Pancreas (tissue), 10 donors: ENCODE measurements at regions not wholly inside any gene's neighbourhood (a gene's known extent, or its start where the extent isn't known, plus 50 kb on each side); places are given as distances from the start of the nearest gene placed in this dataset.

Experiments
- ATAC-seq, 4 donors: fragments of 200-7000 bp; cut with Tn5 transposase; one replicate each; pipeline versions ENCODE4 v1.8.0 to v1.9.1; 2020; ENCODE audit warnings: mild to moderate bottlenecking in 4 of 4, moderate library complexity in 4 of 4
- DNase-seq, 6 donors: peaks; one replicate each; pipeline ENCODE4 v3.0.0-alpha.2; 2020
- FAIRE-seq: peaks from 2 replicates; lab custom pipeline; 2012; peaks lifted over from hg19 to GRCh38; lab: Jason Lieb, UNC
- H3K27ac ChIP-seq, 4 donors: fragments of 200-600 bp; sonication (generic); 1 replicate in 3 of 4; 2 replicates in 1 of 4; pipeline versions ENCODE4 v1.5.0 to v1.8.0; 2020
- H3K27me3 ChIP-seq, 4 donors: fragments of 200-600 bp; one replicate each; pipeline ENCODE4 v1.8.0; 2021
- H3K36me3 ChIP-seq, 3 donors: fragments of 200-600 bp; sonication (generic) in 1 of 3; one replicate each; pipeline versions ENCODE4 v1.5.0 to v1.8.0; 2020 to 2021
- H3K4me1 ChIP-seq, 3 donors: fragments of 200-600 bp; one replicate each; pipeline ENCODE4 v1.8.0; 2021
- H3K4me3 ChIP-seq, 4 donors: fragments of 200-600 bp; sonication (generic) in 2 of 4; one replicate each; pipeline versions ENCODE4 v1.5.0 to v1.8.0; 2020 to 2021
- H3K9me3 ChIP-seq, 4 donors: fragments of 200-600 bp; one replicate each; pipeline ENCODE4 v1.8.0; 2021
- WGBS, 2 donors: extraction: QIAGEN DNeasy Blood & Tissue Kit; methylation state at CpG; one replicate each; pipeline ENCODE4 v1.1.7; 2013; 5-methylcytosine and 5-hydroxymethylcytosine counted together
- intact Hi-C, 3 donors: fragments of 100-400 bp; cut with DNase I; formaldehyde crosslinking; loops; one replicate each; pipeline versions ENCODE4 v1.11.1 to v1.14.2; 2022
- TF ChIP-seq, protein P1 (sequence below), 4 donors: fragments of 200-600 bp; sonication (generic) in 3 of 4; IDR thresholded peaks; one replicate each; pipeline versions ENCODE4 v1.5.0 to v1.8.0; 2021; ENCODE audit warnings: antibody characterized with exemption in 4 of 4
- donor health status: healthy with polysubstance abuse.
- donor health status: DM: no; HTN: no; CAD: no; lungs with moderate emphysema.
- donor health status: DM: no; HTN: no; CAD: no.
- donor health status: control.
- donor health status: control.
- donor health status: Bipolar disorder and iron deficiency.
- donor health status: DM: yes; HTN: yes; CAD: no.
- donor health status: DM: no; HTN: no; CAD: no.
- donor health status: DM: no; HTN: no; CAD: no.
- donor health status: DM: yes; HTN: yes; CAD: no.

DNA sequence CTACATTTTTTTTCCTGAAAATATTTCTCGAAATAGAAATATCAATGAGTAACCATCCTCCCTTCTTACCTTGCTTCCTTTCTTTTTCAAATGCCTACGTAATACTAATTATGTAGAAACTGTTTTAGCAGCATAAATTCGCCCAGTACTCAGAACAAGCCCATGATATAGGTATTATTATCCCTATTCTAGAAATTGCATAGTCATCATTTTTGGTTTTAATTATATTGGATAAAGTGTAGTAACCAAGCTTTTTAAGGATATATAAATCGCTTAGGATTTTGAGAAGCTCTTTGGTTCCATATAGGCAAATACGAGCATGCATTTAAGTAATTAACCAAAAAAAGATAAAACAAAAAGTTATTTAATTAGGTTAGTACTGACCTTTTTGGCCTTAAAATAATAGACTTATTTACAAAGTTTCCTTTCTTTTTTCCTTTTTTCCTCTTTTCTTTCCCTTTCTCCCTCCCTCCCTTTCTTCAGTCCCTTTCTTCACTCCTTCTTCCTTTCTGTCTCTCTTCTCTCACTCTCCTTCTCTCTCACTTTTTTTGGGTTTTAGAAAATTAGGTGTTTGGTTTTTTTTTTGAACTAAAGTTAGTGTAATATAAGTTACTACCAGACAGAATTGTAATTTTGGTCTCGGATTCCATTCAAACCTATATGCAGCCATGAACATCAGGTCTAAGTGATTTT is 457.7 kb downstream of the RFPL4B start:
- 83 to 88% methylated on average over 6 of the region's 6 CpGs for WGBS, 2 donors
- Histone ChIP-seq H3K4me3 (no peak overlapping the region), H3K27ac (no peak overlapping the region), H3K27me3 (no peaks in the 10 kb centered on the region), H3K9me3 (no peaks in the 10 kb centered on the region), H3K4me1 (no peaks in the 10 kb centered on the region), H3K36me3 (no peaks in the 10 kb centered on the region)
- ATAC-seq = no peak
- DNase-seq = no peak
- TF ChIP-seq, protein P1, sequence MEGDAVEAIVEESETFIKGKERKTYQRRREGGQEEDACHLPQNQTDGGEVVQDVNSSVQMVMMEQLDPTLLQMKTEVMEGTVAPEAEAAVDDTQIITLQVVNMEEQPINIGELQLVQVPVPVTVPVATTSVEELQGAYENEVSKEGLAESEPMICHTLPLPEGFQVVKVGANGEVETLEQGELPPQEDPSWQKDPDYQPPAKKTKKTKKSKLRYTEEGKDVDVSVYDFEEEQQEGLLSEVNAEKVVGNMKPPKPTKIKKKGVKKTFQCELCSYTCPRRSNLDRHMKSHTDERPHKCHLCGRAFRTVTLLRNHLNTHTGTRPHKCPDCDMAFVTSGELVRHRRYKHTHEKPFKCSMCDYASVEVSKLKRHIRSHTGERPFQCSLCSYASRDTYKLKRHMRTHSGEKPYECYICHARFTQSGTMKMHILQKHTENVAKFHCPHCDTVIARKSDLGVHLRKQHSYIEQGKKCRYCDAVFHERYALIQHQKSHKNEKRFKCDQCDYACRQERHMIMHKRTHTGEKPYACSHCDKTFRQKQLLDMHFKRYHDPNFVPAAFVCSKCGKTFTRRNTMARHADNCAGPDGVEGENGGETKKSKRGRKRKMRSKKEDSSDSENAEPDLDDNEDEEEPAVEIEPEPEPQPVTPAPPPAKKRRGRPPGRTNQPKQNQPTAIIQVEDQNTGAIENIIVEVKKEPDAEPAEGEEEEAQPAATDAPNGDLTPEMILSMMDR (IDR thresholded peaks at IDR 0.05) = no peak
- no peak for FAIRE-seq
- intact Hi-C loops = no loop called here

DNA sequence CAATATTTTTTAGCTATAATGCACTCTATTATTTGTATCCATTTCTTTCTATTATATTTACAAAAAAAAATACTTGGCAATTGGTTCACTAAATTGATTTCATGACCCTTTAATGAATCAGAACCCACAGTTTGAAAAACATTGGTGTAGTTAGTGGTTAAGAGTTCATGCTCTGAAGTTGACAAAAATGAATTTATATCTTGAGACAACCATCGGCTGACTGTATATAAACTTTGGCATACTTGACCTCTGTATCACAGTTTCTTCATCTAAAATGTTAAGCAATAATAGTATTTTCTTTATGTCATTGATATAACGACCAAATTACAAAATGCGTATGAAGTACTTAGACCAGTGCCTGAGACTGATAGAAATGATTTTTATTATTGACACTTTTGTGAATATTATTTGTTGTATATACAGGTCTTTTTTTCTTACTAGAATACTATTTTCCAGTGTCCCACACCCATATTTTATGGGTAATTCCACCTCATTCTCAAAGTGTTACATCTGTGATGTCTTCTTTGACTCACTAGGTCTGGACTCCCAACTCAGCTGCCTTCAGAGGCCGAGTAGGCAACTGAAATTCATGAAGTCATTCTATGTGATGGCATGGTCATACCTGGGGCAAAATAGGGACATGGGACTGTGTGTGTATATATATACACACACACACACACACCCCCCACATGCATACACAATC is 459.2 kb downstream of the RFPL4B start:
- DNase-seq = no peak
- intact Hi-C loops = no loop called here
- H3K9me3 ChIP-seq = no peaks in the 10 kb centered on the region
- no peak overlapping the region for H3K27ac ChIP-seq
- no peak for ATAC-seq
- no peak overlapping the region for H3K4me3 ChIP-seq
- TF ChIP-seq, protein P1 (IDR thresholded peaks at IDR 0.05) = no peak
- WGBS, 2 donors = 79 to 91% methylated on average over 4 of the region's 4 CpGs
- no peaks in the 10 kb centered on the region for H3K27me3 ChIP-seq
- FAIRE-seq = no peak
- no peaks in the 10 kb centered on the region for H3K36me3 ChIP-seq
- no peaks in the 10 kb centered on the region for H3K4me1 ChIP-seq

DNA sequence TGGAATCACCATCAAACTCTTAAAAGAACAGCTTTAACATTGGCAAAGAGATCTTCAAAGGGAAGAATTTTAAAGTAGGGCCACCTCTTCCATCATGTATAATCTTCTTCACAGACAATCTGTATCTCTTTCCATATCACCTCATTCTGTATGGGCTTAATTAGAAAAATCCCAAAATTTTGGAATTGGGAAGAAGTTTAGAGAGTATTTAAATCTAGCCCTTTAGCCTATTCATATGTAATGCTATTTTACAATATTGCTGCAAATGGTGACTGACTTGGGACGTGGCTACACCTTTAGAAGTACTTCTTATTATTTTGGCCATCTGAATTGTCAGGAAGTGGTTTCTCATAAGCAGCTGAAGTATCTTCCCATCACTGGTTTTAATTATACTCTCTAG is 474.3 kb downstream of the RFPL4B start:
- Histone ChIP-seq H3K27ac (no peak overlapping the region), H3K9me3 (no peaks in the 10 kb centered on the region), H3K4me3 (no peak overlapping the region), H3K36me3 (no peaks in the 10 kb centered on the region), H3K27me3 (no peaks in the 10 kb centered on the region), H3K4me1 (no peaks in the 10 kb centered on the region)
- TF ChIP-seq, protein P1 (IDR thresholded peaks at IDR 0.05) = no peak
- no peak for ATAC-seq
- no peak for DNase-seq
- 68 to 75% methylated on average over 1 of the region's 1 CpG for WGBS, 2 donors
- no peak for FAIRE-seq
- intact Hi-C loops = no loop called here

DNA sequence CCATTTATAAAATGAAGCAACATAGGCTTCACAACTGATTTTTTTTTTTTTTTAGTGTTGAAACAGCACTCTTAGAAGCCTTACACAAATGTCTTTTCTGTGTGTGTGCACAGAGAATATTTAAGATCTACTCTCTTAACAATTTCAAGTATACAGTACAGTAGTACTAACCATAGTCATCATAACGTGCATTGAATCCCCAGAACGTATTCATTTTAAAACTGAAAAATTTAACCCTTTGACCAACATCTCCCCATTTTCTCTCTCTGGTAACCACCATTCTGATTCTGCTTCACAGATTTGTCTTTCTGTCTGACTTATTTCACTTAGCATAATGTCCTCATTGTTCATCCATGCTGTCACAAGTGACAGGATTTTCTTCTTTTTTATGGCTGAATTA is 475.6 kb downstream of the RFPL4B start:
- TF ChIP-seq, protein P1 (IDR thresholded peaks at IDR 0.05) = no peak
- Histone ChIP-seq H3K9me3 (no peaks in the 10 kb centered on the region), H3K27me3 (no peaks in the 10 kb centered on the region), H3K4me1 (no peaks in the 10 kb centered on the region), H3K27ac (no peak overlapping the region), H3K36me3 (no peaks in the 10 kb centered on the region), H3K4me3 (no peak overlapping the region)
- WGBS, 2 donors = 71% methylated on average over 2 of the region's 2 CpGs
- intact Hi-C loops = no loop called here
- DNase-seq (no peak), ATAC-seq (no peak), FAIRE-seq (no peak)

DNA sequence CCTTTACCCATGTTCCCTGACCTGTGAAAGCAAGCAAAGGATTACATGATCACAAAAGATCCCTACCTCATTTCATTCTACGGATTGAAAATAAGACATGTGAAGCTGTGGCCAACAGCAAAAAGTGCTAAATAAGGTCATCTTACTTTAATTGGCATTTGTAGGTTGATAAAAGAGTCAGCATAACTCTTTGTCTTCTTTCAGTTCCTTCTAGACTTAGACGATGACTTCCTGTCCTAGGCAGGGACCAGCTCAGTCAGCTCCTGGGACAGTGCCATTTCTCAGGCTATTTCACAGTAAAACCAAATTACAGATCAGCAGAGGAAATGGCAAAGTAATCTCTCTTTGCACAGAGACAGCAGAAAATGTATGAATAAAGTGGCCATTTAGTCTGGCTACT is 480.7 kb downstream of the RFPL4B start:
- intact Hi-C loops = no loop called here
- H3K27me3 ChIP-seq = no peaks in the 10 kb centered on the region
- WGBS, 2 donors = 49 to 58% methylated on average over 2 of the region's 2 CpGs
- H3K36me3 ChIP-seq = no peaks in the 10 kb centered on the region
- ATAC-seq (peak in 2 of 4 donors; percentile 44 to 48), DNase-seq (peak in 1 of 6 donors; percentile 24), FAIRE-seq (no peak)
- no peaks in the 10 kb centered on the region for H3K4me1 ChIP-seq
- TF ChIP-seq, protein P1 (IDR thresholded peaks at IDR 0.05) = no peak
- H3K9me3 ChIP-seq = no peaks in the 10 kb centered on the region
- H3K27ac ChIP-seq = no peak overlapping the region
- no peak overlapping the region for H3K4me3 ChIP-seq
